ENCODE measurements at regions not wholly inside any gene's neighbourhood (a gene's known extent, or its start where the extent isn't known, plus 50 kb on each side); places are given as distances from the start of the nearest gene placed in this dataset.

GRCh38 chr4:54976682-54977081 lies 148.7 kb downstream of the KDR start:
- H3K9ac ChIP-seq (ENCODE audit: extremely low read depth, insufficient read length, low read length) = no peak overlapping the region
- H3K4me1 Mint-ChIP-seq = peaks cover 8 to 9% of the 10 kb centered on the region in 2 experiments
- no peak overlapping the region for H2AFZ ChIP-seq (ENCODE audit: low read length)
- H2BK20ac ChIP-seq (ENCODE audit: low read depth, low read length, poor library complexity, severe bottlenecking) = no peak overlapping the region
- H4K8ac ChIP-seq (replicated peaks; ENCODE audit: insufficient read length, low read depth, low read length) = no peak overlapping the region
- H2BK15ac ChIP-seq (ENCODE audit: low read depth, low read length) = no peak overlapping the region
- H2AK5ac ChIP-seq (ENCODE audit: insufficient read length, low read length) = no peak overlapping the region
- no peak overlapping the region for H3K18ac ChIP-seq (ENCODE audit: insufficient read length, low read depth, low read length)
- no peak overlapping the region for H3K27ac ChIP-seq (ENCODE audit: insufficient read length, low read depth, low read length)
- no peak overlapping the region for H2BK12ac ChIP-seq (ENCODE audit: insufficient read length, low read depth, low read length)
- H3K27me3 ChIP-seq (ENCODE audit: insufficient read depth, low read length) = no peaks in the 10 kb centered on the region
- H3K27ac Mint-ChIP-seq = no peak overlapping the region
- no peak overlapping the region for H3K4ac ChIP-seq (ENCODE audit: low read depth, low read length)
- no peaks in the 10 kb centered on the region for H3K36me3 Mint-ChIP-seq (ENCODE audit: insufficient read depth in 1 of 3, low read depth in 3 of 3)
- WGBS (ENCODE audit: extremely low coverage, insufficient read length, low lambda C conversion rate) = no CpG with 5 or more reads among the region's 4 CpGs
- H3K23ac ChIP-seq (ENCODE audit: insufficient read length, low read depth, low read length) = no peak overlapping the region
- no peaks in the 10 kb centered on the region for H3K79me1 ChIP-seq (ENCODE audit: insufficient read depth, low read depth, low read length, poor library complexity, severe bottlenecking)
- peaks cover 3% of the 10 kb centered on the region; the same call in 1 of the 2 replicates for H3K4me1 ChIP-seq (ENCODE audit: insufficient read depth, low read length)
- H4K5ac ChIP-seq (ENCODE audit: insufficient read length, low read depth, low read length) = no peak overlapping the region
- no peaks in the 10 kb centered on the region for H3K23me2 ChIP-seq (ENCODE audit: insufficient read length, low read depth, low read length, poor library complexity, severe bottlenecking)
- H3K4me3 Mint-ChIP-seq = no peak overlapping the region
- no peak overlapping the region for H4K91ac ChIP-seq (ENCODE audit: insufficient read length, low read depth, low read length)
- H3K9me3 ChIP-seq (ENCODE audit: control insufficient read depth, low read depth, low read length) = no peaks in the 10 kb centered on the region
- no peak overlapping the region for H3K56ac ChIP-seq (ENCODE audit: insufficient read length, low read depth, low read length)
- no peaks in the 10 kb centered on the region for H4K20me1 ChIP-seq (ENCODE audit: control insufficient read depth, insufficient read depth, insufficient read length)
- H3K4me2 ChIP-seq (ENCODE audit: insufficient read depth, insufficient read length, low read length) = no peak overlapping the region
- peak; percentile 79 for DNase-seq
- H2BK5ac ChIP-seq (ENCODE audit: insufficient read length, low read length) = no peak overlapping the region
- H3K9me3 Mint-ChIP-seq = no peaks in the 10 kb centered on the region; a peak in 2 of 5 replicates
- peak; percentile 86 for TF ChIP-seq CTCF (conservative IDR thresholded peaks at IDR 0.05)
- no peak overlapping the region for H3T11ph ChIP-seq (ENCODE audit: low read length)
- no peaks in the 10 kb centered on the region; the same call in 1 of the 2 replicates for H3K27me3 Mint-ChIP-seq (ENCODE audit: low read depth)
- no peak overlapping the region for H3K14ac ChIP-seq (ENCODE audit: insufficient read depth, low read length)
- no peaks in the 10 kb centered on the region for H3K79me2 ChIP-seq (ENCODE audit: insufficient read depth, low read length)
- H2BK120ac ChIP-seq (ENCODE audit: low read depth, low read length, poor library complexity, severe bottlenecking) = no peak overlapping the region
